HPDE6-E6E7 (cell line): ENCODE measurements at regions not wholly inside any gene's neighbourhood (a gene's known extent, or its start where the extent isn't known, plus 50 kb on each side); places are given as distances from the start of the nearest gene placed in this dataset.

Experiments used
- DNase-seq: peaks from one replicate; pipeline ENCODE4 v3.0.0; 2011; ENCODE audit warnings: missing footprints; ENCODE audit errors: extremely low spot score

DNA sequence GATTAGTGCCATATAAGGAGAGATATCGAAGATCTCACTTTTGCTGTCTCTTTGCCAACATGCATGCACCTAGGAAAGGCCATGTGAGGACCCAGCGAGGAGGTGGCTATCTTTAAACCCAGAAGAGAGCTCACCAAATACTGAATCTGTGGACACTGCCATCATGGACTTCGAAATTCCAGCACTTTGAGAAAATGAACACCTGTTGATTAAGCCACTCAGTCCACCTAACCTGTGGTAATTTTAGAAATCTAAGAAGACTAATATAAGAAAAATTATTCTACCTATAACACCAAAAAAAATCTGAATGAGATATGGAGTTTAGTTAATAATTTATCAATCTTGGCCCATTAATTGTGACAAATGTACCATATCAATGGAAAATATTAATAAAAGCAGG is 193.6 kb upstream of the CARD18 start:
- DNase-seq = no peak

DNA sequence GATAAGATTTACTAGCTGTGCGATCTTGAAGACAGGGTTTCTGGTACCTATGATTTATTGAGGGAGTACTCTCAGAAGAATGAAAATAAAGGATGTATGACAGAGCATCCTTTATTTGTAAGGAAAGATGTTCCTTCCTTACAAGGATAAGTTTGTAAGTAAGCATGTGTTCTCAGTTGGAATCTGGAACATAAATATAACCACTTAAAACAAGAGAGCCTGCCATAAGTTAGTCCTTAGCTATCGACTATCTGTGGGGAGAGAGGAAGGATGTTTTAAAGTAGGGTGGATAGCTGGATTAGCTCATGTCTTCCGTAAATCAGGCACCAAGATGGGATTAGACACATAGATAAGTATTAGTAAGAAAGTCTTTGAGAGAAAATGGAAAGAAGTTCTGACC is 192.6 kb upstream of the CARD18 start:
- no peak for DNase-seq

DNA sequence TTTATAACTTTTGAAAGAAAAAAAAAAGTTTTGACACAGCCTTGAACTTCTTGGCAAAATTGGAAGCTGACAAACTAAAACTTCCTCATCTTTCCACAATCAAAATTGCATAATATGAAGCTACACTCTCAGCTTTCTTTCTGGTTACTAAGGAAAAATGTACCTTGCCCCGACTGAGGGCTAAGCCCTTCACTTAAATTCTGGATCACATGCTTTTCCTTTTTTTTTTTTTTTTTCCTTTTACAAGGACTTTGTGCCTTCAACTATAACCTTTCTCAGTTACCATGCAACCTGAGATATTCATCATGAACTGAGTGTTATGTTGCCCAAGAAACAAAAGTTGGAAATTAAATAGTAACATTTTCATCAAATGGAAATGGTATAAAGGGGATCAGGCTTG is 188.5 kb upstream of the CARD18 start:
- DNase-seq = no peak

DNA sequence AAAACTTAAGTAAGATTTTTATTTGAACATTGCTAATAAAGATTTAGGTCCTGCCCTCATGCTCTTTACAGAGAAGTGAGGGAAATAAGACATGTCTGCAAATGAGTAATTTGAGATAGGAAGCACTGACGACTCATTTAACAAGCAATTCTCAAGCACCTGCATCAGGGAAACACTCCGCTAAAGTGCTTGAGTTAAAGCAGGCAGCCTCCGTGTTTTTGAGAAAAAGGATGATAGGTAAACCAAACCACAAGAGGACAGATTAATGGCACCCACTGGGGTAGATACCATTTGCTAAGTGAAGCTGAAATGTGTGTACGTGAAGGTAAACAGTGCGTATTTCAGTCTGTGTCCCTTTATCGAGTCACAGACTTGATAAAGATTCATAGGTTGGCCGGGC is 184.6 kb upstream of the CARD18 start:
- DNase-seq = no peak

DNA sequence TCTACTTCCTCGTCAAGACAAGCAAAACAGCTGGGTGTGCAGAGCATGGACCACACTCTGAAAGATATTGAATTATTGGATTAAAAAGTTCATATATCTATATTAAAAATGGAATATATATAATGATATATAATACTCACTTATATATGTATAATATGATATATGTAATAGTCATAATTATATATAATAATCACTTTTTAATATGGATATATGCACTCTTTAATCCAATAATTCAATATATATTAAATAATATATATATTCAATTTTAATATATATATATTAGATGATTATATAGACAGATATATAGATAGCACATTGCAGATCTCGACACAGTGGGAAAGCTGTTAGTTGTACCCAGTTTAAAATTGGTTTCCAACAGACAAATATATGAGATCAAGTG is 182.1 kb upstream of the CARD18 start:
- no peak for DNase-seq

DNA sequence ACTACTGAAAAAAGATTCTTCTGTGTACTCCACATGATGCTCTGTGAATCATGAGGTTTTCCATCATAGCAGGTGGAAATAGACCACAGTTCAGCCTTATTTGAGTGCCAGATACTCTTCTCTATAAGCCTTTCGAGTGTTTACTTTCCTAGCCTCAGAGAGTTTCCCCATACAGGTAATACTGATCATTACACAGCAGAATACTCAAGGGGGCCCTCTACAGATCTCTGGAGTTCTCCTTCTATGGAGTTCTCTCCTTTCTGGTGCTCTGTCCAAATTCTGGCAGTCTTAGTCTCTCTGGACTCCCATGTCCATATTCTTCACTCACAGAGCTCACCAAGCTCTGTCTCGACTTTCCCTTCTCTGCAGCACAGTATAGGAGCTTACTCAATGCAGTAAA is 175.7 kb upstream of the CARD18 start:
- no peak for DNase-seq

DNA sequence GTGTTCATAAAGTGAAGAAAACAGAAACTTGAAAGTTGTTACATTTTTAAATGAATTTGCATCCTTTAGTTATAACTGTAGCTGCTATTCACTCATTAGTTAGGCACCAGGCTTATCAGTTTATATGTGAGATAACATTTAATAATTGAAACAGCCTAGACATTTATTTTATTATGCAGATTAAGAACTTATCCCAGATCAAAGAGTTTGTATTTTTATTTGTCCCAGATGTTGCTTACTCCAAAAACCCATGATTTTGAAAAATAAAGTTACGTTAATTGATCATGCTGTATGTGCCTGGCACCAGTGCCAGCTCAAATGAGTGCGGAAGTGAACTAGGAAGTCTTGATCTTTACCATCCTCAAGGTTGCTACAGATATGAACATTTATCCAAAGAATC is 172.7 kb upstream of the CARD18 start:
- no peak for DNase-seq

DNA sequence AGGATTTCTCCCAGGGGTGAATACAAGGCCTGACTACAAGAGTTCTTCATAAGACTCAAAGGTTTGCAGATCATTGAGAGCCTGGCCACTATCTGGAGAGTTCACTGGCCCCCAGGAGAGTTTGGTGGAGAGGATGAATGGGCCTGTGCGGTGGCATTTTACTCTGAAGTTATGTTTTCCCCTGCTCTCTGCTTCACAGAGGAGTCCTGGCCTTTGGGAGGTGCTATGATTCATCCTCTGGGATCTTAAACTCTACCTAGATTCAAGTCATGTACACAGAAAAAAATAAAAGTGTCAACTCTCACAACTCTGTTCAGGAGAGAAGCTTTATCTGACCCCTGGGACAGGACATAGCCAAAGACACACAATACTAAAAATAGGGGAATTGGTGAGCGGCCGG is 159.1 kb upstream of the CARD18 start:
- peak; percentile 8 for DNase-seq

DNA sequence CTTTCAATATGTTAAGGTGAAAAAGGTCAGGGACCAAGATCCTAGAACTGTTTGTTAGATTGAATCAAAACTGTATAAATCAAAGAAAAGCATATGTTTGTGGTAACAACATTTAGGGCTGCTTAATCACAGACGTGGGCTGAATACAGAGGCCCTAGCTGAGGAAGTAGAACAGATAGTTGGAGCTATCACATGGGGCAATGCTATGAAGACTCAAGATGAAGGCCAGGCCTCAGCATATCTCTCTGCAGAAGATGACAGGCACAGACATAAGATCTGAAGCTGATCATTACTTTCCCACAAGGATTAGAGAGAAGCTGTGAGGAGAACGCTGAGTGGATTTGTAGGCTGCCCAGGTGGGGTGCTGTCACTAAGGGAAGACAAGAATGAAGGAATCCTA is 158.6 kb upstream of the CARD18 start:
- no peak for DNase-seq

DNA sequence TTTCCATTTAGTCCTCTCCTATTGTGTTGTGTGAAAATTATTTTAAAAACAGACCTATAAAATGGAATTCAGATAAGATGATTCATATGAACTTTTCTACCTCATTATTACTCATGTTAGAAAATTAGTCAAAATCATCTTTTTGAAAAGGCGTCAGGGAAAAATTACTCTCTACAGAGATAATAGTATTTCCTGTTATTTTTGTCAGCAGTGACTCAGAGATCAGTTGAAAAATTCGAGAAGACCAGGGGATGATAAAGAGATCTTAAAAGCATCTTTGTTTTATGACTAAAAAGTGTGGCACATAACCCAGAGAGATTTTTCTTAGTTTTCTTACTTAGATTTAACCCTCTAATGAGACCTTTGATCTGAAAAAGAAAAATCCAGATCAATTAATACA is 157.9 kb upstream of the CARD18 start:
- peak; percentile 23 for DNase-seq

DNA sequence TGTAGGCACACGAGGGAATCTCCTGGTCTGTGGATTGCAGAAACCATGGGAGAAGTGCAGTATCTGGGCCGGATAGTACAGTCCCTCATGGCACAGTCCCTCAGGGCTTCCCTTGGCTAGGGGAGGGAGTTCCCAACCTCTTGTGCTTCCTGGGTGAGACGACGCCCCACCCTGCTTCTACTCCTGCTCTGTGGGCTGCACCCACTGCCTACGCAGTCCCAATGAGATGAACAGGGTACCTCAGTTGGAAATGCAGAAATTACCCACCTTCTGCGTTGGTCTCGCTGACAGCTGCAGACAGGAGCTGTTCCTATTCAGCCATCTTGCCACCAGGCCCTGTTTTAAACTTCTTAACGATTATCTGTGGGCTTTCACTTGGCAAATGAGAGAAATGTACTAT is 157.2 kb upstream of the CARD18 start:
- DNase-seq = no peak

DNA sequence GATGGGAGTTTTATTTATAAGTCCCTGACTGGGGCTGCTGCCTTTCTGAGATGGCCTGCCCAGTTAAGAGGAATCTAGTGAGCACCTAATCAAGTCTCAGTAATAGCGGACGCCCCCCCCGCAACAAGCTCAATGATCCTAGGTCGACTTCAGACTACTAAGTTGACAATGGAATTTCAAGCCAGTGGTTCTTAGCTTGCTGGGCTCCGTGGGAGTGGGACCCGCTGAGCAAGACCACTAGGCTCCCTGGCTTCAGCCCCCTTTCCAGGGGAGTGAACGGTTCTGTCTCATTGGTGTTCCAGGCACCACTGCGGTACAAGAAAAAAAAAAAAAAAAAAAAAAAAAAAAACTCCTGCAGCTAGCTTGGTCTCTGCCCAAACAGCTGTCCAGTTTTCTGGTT is 156.8 kb upstream of the CARD18 start:
- DNase-seq = no peak

DNA sequence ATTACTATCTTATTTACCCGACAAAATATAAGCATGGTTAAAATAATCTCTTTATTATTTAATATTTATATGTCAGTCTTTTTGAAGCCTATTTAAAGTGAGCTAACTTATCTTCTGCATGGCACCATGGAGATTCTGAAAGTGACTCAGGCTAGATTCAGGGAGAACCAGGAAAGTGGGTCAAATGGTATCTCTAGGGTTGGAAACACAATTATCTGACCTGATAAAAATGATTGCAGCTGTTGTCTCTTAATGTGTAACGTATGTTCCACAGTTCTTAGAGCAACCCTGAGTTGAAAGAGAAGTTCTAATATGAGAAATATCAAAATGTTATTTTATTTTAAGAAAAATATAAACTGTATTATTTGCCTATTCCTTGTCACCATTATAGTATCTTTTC is 143.1 kb upstream of the CARD18 start:
- DNase-seq = no peak

DNA sequence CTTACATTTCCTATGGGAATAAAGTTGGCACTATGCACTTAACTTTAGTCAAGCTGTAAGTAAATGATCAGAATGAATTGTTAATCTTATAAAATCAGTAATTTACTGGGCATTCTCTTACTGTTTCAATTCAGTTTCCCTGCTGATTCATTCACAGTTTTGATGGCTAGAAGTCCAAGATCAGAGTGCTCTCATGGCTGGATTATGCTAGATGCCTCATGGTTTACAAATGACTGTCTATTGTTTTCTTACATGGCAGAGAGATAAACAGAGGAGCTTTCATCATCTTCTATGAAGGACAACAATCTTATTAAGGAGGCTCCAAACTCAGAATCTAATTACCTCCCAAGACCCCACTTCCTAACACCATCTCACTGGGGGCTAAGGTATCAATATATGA is 135.1 kb upstream of the CARD18 start:
- DNase-seq = no peak

DNA sequence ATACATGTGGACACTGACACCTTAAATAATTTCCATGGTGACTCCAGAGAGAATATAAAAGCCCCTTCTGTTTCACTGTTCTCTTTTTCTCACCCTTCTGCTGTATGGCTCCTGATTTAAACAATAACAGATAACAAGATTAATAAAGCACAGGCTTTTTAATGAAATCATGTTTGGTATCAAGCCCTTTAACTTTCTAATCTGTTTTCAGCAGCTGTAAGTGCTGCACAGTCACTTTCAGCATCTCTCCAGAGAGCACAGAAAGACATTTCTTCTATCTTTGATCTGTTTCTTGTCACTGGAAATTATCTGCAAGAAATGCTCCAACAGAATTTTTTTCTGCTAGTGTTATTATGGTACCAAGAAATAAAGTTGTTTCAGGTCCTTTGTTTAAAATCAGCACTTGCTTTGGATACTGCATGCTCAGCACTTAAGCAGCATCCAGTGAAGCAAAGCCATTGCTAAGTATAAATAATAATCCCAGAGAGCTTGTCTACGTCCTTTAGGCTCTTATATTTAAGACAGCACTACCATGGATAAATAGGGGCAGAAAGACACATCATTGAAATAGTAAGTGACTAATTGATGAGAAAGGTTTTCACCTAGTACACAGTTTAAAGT is 134.2 kb upstream of the CARD18 start:
- DNase-seq = no peak

DNA sequence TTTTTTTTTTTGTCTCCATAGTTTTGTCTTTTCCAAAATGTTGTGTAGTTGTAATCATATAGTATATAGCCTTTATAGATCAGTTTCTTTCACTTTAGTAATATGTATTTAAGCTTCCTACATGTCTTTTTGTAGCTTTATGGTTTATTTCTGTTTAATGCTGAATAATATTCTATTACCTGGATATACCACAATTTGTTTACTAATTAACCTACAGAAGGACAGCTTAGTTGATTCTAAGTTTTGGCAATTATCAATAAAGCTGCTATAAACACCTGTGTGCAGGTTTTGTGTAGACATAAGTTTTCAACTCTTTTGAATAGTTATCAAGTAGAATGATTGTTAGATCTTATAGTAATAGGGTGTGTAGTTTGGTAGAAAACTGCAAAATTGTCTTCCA is 130.3 kb upstream of the CARD18 start:
- no peak for DNase-seq

DNA sequence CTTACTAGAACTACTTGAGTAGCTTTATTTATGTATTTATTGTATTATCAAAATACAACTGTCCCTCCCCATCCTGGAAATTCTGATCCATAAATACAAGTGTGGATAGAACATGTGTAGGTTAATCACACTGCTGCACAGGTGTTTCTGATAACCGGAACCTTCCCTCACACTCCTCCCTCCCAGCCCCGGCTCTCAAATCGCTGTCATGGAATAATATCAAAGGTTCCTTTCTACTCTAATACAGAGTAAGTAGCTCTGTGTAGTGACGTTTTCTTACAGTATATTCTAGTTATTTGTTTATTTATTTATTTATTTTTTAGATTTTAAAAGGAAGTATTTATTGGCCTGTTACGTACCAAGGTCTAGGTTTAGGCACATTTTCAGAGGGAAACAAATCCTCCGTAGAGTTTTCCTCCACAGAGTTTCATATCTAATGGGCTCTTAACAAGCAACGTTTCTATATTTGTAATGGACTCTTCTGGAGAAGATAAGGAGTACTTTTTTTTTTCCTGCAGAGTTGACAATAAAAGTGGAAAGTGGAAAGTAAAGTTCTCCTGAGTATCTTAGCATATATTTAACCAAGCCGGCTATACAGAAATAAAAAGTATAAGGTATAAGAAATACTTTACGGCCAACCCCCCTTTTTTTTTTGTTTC is 129.0 kb upstream of the CARD18 start:
- DNase-seq = no peak

DNA sequence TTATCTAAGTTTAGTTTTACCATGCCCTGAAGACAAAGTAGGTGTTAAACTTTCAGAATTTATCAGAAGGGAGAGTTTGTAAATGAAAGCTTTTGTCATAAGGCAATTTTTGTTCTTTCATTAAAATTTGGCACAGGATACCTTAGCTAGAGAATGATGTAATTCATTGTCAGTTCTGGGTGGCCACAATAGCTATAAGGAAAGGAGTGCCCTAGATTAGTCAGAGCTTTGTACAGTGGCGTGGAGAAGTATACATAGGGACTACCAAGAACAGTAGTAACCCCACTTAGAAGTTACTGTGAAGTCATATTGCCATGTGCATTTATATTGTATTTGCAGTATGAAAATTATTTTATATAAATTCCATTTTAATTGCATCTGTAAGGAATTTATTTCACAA is 126.3 kb upstream of the CARD18 start:
- peak; percentile 40 for DNase-seq

DNA sequence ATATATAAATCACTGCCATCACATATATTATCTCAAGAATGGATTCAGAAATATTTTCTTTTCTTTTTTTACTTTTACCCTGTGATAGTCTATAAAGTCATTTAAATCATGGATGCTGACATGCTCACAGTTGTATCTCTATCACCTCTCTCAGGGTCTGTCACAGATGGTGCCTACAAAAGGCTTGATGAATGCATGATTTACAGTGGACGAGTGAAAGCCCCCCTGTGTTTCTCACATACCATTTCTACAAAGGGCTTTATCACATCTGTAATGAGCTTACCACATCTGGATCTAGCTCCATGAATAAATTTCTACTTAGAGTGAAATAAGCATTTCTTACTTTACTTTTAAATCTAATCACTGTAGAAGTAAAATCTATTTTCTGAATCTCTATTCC is 121.4 kb upstream of the CARD18 start:
- DNase-seq = no peak

DNA sequence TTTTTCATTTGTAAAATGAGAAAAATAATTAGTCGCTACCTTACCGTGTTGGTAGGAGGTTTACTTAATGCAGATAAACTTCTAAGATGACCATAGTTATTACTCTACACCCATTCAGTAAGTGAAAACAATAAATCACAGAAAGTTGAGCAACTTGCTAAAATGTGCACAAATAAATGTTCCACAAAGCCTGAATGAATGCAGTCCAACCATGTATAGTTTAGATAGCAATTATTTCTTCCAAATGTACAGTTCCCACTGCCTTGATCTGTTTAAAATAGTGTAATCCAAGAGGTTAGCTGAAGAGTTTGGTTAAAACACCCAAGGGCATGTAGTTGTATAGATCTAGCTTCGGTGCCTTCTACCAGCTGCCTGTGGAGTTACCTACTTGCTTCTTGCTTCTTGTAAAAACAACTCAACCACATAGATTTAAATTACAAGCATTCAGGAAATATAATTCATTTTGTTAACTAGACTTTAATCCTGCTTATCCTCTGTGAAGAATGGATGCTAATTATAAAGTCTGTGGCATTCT is 106.3 kb upstream of the CARD18 start:
- DNase-seq = no peak

DNA sequence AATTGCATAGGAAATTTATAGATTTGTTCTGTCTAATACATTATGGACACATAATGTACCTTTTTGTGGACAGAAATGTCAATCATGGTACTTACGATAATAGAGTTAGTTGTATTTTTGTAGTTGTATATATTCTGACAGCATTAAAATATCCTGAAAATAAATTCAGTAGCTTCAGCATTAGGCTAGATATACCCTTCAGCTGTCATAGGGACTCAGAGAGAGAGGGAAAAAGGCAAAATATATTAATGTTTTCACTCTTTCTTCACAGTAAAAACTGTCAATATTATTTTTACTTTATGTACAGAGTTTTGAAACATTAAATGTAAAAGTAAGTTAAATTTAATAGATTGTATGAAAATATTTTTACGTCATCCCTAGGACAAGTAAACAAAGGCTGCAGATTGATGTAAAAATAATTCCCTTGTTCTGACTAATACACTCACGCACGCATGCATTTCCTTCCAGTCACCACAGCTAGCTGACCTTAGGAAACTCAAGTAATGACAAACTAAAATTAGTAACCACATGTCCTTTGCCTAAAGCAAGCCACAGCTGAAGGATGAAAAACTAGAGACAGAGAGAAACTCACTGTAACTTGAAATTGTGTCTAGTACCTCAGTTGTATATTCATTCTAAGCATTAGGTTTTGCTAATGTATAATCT is 104.7 kb upstream of the CARD18 start:
- peak; percentile 32 for DNase-seq

DNA sequence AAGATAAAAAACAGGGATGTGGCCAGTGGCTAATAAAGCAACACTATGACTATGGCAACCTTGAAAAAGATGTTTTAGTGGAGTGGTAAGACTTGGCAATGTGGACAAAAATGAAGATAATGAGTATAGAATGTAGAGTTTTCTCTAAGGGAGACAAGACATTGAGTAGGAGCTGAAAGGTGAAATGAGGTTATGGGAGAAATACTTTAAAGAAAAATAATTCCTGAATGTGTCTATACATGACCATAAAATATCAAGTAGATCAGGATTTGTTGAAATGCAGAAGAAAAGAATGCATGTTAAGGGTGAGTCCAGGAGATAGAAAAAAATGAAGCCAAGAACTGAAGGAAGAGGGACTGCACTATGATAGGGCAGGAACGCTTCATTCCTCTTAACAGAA is 101.6 kb upstream of the CARD18 start:
- no peak for DNase-seq

DNA sequence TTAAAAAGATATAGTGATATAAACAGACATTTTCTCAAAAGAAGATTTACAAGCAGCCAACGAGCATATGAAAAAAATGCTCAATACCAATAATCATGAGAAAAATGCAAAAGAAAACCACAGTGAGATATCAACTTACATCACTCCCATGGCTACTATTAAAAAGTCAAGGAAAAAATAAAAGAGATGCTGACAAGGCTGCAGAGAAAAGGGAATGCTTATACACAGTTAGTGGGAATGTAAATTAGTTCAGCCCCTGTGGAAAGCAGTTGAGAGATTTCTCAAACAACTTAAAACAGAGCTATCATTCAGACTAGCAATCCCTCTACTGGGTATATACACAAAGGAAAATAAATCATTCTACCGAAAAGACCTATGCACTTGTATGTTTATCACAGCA is 97.1 kb upstream of the CARD18 start:
- DNase-seq = no peak
